AG09309 (cell line): ENCODE measurements at regions not wholly inside any gene's neighbourhood (a gene's known extent, or its start where the extent isn't known, plus 50 kb on each side); places are given as distances from the start of the nearest gene placed in this dataset.

ENCODE experiments used
- DNase-seq: peaks from one replicate; pipeline ENCODE4 v3.0.0-alpha.2; 2010; ENCODE audit warnings: low read depth
- H3K4me3 ChIP-seq: 2 replicates; pipeline ENCODE4 v1.5.1; 2011; ENCODE audit warnings: mild to moderate bottlenecking, low read depth, low read length, moderate library complexity; ENCODE audit not compliant: control insufficient read depth
- CTCF ChIP-seq: IDR thresholded peaks from 2 replicates; pipeline ENCODE4 v1.5.1; 2011; ENCODE audit warnings: mild to moderate bottlenecking, low read depth, low read length, inconsistent platforms; ENCODE audit not compliant: insufficient read depth, control insufficient read depth; ENCODE audit errors: missing control alignments

- no peak overlapping the region for H3K4me3 ChIP-seq
- DNase-seq, result no peak
- TF ChIP-seq CTCF, result no peak
These were observed 155.0 kb upstream of the ANK2 start for GRCh38 chr4:112894480-112894879.

- TF ChIP-seq CTCF, result no peak
- DNase-seq, result no peak
- H3K4me3 ChIP-seq, result no peak overlapping the region
These were observed 154.5 kb upstream of the ANK2 start for GRCh38 chr4:112894951-112895350.

- DNase-seq, result no peak
- no peak for TF ChIP-seq CTCF
- H3K4me3 ChIP-seq, result no peak overlapping the region
These were observed 153.4 kb upstream of the ANK2 start for GRCh38 chr4:112895811-112896608.

- no peak for DNase-seq
- H3K4me3 ChIP-seq, result no peak overlapping the region
- no peak for TF ChIP-seq CTCF
These were observed 152.8 kb upstream of the ANK2 start for GRCh38 chr4:112896609-112897190.

- DNase-seq, result no peak
- H3K4me3 ChIP-seq, result no peak overlapping the region
- TF ChIP-seq CTCF, result no peak
These were observed 151.9 kb upstream of the ANK2 start for GRCh38 chr4:112897543-112897942.

GRCh38 chr4:112898357-112899141 is 150.9 kb upstream of the ANK2 start:
- TF ChIP-seq CTCF, result no peak
- H3K4me3 ChIP-seq, result no peak overlapping the region

More at GRCh38 chr4:112898357-112899141, 150.9 kb upstream of the ANK2 start:
- no peak for DNase-seq
